ENCODE measurements at regions not wholly inside any gene's neighbourhood (a gene's known extent, or its start where the extent isn't known, plus 50 kb on each side); places are given as distances from the start of the nearest gene placed in this dataset.

- TF ChIP-seq CTCF (IDR thresholded peaks at IDR 0.05; ENCODE audit: borderline replicate concordance, extremely low read depth, low read length, poor library complexity, severe bottlenecking) (no peak), EZH2 (IDR thresholded peaks at IDR 0.05; ENCODE audit: borderline replicate concordance, low read depth, low read length, severe bottlenecking) (no peak)
Measured at GRCh38 chrX:69291116-69291515, 125.9 kb upstream of the PJA1 start.
